Inflammatory macrophage treated with lipopolysaccharide for 4 hours (primary cell): ENCODE measurements at regions not wholly inside any gene's neighbourhood (a gene's known extent, or its start where the extent isn't known, plus 50 kb on each side); places are given as distances from the start of the nearest gene placed in this dataset.
"Not testable (repeated sequence)": the region's sequence is repeated elsewhere in the genome, so short reads cannot be mapped to it uniquely, and the experiment has no call there.

Source experiments
- DNase-seq: peaks from one replicate; pipeline ENCODE4 v3.0.0-alpha.2; 2020

DNA sequence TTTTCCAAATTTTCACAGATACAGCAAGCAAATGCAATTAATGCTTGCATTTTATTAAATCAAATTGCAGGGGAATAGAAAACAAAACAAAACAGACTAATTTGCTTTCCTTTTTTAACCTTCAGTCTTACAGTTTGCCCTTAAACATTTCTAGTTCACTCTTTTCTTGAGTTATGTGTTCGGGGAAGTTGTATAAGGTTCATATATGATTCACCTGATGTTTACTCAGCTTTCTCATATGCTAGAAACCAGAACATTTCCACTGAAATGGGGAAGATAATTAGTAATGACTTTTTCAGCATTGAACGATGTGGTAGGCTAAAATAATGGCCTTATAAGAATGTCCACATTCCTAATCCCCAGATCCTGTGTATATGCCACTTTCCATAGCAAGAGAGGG is 176.2 kb upstream of the NBPF9 start:
- DNase-seq, result not testable (repeated sequence)

DNA sequence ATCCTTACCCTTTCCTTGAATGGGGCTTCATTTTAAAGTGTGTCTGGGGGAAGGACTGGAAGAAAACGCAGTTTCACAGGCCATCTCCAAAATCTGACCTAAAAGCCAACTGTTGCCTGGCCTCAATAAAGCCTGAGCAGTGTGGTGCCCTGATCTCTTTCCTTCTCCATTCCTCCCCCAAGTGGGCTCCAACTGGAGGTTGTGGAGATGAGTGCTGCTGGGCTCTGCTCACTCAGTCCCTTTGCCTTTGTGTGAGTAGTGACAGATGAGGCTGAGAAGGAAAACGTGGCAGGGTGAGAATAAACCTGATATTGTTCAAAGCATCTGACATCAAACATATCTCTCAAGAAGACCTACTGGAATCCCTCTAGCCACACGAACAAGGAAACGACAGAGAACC is 181.4 kb upstream of the NBPF9 start:
- DNase-seq, result not testable (repeated sequence)

DNA sequence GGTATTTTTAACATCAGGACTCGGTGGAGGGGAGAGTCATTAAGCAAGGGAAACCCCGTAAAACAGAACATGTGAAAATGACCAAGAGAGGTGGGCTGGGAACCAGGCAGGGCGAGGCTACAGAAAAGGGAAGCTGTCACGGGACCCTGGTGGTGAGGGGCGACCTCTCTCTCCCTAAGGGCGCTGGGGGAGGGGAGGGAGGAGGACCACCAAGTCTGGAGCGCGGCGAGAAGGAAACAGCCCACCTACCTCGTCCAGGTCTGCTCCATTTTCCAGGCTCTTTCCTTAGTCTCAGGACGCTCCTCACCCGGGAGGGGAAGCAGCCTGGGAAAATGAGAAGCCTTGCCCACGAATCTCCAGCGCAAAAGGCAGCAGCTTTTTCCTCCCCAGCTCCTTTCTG is 181.9 kb upstream of the NBPF9 start:
- not testable (repeated sequence) for DNase-seq

DNA sequence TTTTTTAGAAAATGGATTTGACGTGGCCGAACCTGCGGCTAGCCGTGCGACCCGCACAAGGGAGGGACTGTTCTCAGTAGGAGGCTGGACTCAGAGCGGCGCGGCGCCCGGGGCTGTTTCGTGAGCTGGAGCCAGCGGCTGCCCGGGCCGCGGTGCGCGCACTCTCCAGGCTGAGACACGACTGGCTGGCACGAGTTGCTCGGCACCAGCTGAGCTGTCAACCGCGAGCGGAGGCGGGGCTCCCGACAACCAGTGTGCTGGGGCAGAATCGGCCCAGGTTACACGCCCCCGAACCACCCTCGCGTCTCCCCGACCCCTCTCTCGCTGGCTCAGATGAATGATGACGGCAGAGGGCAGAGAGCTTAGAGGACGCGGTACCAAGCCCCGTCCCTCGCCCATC is 182.3 kb upstream of the NBPF9 start:
- not testable (repeated sequence) for DNase-seq

DNA sequence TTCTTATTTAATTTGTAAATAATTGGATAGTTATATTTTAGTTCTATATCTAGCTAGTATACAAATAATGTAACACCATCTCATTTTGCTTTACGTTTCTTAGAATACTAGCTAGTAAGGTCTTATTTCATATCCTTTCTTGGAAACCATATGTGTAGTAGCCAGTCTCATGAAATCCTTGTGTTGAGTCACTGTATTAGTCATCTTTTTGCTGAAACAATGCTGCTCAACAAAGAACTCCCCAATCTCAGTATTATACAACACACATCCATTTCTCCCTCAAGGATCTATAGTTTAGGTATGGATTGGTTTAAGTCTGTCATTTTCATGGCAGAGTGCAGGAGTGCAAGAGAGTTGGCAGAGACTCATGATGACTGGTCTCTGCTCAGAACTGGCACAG is 185.2 kb upstream of the NBPF9 start:
- DNase-seq, result not testable (repeated sequence)

DNA sequence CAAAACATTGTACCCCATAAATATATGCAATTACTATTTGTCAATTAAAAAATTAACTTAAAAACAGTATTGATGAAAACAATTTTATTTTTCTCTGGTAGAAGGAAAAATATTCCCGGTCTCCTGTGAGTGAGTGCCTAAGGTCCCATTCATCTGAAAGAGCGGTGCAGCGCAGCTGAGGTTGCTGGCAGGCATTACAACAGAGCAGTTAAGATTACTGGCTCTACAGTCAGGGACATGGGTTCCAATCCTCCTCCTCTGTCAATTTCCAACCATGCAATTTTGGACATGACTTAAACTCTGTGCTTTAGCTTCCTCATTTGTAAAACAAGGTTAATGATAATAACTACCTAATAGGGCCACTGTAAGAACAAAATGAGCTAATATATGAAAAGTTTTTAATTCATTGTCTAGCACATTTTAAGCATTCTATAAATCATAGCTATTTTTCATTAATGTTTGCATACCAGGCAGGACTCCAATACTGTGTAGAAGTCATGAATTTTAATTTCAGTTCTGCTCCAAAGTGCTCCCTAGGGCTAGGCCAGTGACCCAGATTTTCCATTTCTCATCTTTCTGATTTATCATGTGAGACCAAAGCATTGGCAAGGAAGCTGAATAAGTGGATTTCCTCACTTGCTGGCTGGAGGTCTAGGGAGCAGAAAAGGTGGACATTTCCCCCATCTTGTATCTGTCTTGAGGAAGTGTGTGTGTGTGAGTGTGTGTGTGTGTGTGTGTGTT is 174.2 kb upstream of the NBPF19 start:
- not testable (repeated sequence) for DNase-seq

DNA sequence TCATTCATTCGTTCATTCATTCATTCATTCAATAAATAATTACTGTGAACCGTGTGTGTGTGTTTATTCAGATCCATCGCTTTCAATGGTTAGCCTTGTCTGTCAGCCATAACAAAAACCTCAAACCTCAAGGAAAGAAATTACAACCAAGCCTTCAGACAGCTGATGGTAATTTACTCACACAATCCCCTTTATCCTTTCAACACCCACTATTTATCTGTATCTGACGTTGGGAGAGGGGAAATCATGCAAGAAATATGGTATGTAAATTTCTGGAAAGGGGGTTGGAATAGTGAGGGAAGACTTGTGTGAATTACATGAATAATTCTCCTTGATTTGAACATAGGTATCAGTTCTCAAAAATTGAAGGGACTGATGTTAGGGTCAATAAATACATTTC is 173.6 kb upstream of the NBPF19 start:
- DNase-seq, result not testable (repeated sequence)

DNA sequence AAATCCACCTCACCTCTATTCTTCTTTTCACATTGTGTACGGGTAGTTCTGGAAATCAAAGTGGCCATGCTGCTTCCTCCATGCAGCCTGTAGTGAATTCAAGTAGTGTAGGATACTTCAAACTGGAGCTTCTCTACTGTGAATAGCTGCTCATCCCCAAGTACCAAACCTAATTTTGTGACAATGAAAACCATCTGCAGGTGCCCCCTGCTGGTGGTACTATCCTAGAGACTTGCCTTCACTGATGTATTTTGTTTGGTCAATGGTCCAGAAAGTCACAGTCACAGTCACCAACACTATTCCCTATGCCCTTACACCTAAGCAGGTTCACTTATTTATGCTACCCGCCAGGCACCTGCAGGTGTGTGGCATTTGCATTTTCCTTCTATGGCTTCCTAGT is 170.0 kb upstream of the NBPF19 start:
- not testable (repeated sequence) for DNase-seq

DNA sequence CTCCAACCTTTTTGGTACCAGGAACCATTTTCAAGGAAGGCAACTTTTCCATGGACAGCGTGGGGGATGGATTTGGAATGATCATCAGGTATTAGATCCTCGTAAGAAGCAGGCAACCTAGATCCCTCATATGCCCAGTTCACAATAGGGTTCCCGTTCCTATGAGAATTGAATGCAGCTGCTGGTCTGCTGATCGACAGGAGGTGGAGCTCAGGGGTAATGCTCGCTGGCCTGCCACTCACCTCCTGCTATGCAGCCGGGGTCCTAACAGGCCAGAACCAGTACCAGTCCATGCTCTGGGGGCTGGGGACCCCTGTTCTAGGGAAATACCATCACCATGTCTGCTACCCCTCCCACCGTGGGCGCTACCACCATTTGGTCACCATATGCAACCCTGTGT is 167.2 kb upstream of the NBPF19 start:
- DNase-seq, result not testable (repeated sequence)

DNA sequence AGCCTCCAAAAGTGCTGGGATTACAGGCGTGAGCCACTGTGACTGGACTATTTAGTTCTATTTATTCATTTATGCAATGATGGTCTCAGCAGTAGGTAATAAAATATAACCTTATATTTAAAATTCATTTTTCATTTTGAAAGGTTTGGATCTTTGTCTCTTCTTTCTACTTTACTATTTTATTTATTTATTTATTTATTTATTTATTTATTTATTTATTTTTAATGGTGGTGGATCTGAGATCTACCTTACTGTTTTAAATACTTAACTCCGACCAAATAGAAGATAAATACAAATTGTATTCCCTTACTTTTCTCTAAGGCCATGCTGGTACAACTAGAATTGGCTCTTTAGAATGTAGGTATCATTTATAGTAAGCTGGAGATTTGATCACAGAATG is 159.9 kb upstream of the NBPF19 start:
- DNase-seq, result not testable (repeated sequence)

DNA sequence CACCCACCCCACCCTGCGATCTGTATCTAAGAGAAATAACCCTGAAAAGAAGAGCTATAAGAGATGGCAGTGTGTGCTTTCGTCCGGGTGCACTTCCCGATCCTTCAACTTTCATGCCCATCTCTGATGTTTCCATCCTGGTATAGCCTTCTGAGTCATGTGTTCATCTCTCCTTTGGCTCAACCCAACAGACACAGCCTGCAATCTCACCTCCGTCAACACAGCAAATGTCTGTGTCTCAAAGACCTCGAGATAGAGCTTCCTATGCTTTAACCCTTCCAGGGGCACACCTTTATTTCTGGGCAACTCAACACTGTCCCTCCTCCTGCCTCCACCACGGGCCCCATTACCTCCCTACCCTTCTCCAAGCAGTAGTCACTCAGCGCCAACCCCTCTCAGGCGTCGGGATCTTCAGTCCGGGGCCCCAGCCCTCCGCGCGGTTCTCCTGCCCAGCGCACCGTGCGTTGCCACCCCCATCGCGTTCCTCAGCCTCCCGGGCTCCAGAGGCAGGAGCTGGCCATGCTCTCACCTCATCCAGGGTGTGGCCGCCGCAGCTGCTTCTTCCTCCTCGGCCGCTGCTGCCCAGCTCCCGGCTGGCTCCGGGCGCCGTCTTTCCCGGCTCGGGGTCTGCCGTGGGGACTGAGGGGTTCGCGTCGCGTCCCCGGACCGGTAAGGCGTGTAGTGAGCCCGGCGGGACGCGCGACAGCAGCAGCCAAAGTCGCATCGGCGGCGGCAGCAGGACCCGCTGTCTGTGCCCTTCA is 153.7 kb upstream of the NBPF19 start:
- DNase-seq, result not testable (repeated sequence)

DNA sequence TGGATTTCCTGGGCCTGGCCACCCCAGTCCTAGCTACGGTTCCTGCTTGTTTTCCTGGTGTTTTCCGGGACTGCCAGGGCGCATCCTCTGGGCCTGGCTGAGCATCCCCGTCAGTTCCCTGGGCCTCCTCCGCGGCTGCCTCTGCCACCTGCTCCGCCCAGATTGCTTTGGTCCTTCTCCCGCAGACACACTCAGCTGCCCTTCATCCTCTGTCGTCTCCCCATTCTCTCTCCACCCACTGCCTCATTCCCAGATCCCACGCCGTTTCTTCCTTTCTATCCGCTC is 153.2 kb upstream of the NBPF19 start:
- not testable (repeated sequence) for DNase-seq

DNA sequence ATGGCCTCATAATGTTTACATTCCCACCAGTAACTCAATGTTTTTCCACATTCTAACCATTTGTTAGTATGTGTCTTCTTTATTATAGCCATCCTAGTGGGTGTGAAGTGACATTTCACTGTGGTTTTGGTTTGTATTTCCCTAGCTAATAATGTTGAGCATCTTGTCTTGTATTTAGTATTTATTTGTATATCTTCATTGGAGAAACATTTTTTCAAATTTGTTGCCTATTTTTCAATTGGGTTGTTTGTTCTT is 144.8 kb upstream of the NBPF19 start:
- DNase-seq, result not testable (repeated sequence)

DNA sequence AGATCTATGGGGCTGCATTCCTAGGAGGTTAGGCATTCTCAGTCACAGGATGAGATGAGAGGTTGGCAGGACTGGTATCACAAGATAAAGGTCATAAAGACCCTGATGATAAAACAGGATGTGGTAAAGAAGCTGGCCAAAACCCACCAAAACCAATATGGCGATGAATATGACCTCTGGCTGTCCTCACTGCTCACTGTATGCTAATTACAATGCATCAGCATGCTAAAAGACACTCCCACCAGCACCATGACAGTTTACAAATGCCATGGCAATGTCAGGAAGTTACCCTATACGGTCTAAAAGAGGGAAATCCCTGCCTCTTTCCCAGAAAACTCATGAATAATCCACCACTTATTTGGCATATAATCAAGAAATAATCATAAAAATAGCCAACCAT is 138.8 kb upstream of the NBPF19 start:
- DNase-seq, result not testable (repeated sequence)

DNA sequence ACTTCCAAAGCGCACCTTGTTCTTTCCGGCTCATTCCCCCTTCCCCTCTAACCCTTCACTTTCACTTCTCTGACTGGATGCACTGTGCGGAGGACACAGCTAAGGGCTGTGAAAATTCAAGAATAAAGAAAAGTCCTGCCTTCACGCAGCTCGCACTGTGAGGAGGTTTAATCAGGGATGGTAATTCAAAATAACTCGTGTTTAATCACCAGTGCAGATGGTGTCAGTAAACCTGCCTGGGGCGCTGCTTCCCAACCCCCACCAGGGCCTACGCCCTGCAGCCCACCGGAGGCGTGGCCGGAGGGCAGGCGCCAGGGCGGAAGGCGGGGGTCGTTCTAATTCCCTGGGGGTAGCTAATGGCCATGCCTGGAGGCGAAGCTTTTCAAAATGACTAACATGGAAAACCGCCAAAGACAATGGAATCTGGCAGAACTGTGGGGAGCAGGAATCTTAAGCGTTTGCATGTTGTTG is 136.6 kb upstream of the NBPF19 start:
- not testable (repeated sequence) for DNase-seq

DNA sequence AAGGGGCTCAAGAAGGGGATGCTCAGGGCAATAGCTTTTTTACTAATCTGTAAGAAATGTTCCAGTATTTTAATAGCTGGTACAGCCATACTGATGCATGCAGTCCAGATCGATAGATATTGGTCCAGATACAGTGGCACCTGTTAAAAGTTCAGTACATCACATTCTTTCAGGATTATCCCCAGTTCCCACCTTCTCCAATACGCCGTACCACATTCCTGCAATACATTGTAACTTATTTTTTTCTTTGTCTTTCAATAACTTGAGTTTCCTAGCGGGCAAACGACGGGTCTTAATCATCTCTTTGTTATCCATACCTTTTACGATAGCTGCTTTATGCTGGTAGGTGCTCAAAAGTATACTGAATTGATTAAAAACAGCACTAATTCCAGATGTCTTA is 136.1 kb upstream of the NBPF19 start:
- DNase-seq, result not testable (repeated sequence)

DNA sequence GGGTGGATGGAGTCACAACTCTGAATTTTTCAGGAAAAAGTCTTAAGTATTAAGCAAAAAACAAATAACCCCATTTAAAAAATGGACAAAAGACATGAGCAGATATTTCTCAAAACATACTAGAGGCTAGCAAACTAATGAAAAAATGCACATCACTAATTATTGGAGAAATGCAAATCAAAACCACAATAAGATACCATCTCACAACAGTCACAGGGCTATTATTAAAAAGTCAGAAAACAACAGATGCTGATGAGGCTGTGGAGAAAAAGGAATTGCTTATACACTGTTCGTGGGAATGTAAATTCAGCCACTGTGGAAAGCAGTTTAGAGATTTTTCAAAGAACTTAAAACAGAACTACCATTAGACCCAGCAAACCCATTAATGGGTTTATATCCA is 125.4 kb upstream of the NBPF19 start:
- not testable (repeated sequence) for DNase-seq

DNA sequence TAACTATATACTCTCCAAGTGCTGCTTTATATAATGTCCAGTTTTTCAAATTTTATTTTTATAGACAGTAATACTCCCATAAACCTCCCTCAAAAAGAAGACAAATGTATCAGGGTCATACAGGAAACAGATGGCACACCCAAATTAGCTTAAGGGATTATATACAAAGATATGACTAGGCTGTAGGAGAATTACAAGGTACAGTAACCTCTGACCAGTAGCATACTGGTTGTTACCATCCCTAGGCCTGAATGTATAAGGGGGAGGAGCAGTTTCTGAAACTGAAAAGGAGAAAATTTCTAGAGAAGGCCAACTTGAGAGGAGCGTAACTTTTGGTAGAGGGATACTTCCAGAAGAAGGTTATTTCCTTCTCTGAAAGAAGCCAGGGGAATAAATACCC is 122.6 kb upstream of the NBPF19 start:
- not testable (repeated sequence) for DNase-seq

DNA sequence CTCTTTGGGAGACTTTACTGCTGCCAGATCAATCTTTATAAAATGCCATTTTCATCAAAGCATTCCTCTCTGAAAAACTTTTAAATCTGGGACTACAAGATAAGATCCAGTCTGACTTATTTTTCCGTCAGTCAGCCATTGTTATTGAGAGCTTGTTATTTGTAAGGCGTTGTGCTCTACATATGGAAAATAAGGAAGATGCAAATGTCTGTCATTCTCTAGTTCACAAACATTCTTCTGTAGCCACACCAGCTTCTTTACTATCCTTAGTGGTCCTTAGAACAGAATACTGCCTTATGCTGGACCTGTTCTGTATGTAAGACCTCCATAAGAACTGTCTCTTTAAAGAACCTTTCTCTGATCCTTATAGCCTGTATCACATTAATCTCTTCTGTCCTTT is 120.3 kb upstream of the NBPF19 start:
- not testable (repeated sequence) for DNase-seq

DNA sequence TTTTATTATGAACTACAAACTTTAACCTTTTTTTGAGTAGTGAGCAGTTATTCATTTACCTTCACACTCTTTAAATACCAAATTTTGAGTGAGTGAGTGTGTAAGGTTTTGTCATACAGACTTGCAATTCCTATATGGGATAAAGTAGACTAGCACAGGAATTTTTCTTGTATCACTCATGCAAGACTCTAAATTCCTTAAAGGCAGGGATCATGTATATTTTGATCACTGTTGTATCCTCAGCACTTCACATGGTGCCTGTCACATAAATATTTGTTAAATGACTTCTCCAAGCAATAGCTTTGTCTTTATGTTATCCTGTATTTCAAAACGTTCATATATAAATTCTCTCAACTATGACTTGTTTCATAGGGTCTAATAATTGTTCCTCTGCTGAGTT is 119.1 kb upstream of the NBPF19 start:
- DNase-seq, result not testable (repeated sequence)

DNA sequence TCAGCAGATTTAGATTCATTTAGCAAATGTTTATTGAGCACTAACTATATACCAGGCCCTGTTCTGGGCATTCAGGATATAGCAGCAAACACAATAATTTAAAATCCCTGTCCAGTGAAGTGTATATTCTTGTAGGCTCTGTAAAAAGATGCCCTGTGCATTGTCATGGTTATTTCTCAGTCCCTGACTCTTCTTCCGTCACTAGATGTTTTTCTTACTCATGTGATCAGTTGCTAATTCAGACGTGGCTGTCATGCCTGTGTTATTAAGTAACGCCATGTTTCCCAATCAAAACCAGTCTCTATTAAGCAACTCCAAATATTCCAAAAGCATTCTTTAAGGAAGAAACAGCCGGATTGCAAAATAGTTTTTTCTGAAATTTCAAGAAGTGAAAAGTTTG is 118.7 kb upstream of the NBPF19 start:
- DNase-seq, result not testable (repeated sequence)

DNA sequence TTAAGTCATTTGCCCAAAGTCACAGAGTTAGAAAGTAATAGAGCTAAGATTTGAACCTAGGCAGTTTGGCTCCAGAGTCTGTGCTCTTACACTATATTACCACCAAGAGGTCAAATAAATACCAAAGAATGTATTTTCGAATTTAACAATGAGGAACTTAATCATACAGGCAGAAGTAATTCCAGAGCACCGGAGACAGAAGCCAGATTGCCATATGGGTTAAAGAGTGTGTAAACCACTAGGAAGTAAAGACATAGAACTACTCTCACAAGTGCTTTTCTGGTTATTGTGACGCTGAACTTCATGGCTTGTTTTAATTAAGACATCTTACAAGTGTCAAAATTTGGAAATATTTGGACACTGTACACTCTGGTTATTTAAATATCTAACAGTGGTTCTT is 114.5 kb upstream of the NBPF19 start:
- not testable (repeated sequence) for DNase-seq

DNA sequence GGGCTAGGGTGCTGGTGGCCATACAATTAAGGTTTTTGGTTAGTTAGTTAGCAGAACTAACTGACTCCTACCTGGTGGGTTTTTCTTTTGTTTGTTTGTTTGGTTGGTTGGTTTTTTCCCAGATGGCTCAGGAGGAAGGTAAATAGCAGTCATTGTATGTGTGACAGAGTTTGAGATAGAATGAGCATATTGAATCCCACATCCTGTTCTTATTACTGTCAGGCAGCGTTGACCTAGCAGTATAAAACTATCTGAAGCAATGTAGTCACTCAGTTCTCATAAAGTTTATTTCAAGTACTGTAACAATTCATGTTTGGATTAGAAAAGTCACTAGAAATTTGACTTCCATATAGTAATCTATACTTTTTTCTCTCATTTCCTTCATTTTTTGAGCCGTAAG is 113.5 kb upstream of the NBPF19 start:
- not testable (repeated sequence) for DNase-seq

DNA sequence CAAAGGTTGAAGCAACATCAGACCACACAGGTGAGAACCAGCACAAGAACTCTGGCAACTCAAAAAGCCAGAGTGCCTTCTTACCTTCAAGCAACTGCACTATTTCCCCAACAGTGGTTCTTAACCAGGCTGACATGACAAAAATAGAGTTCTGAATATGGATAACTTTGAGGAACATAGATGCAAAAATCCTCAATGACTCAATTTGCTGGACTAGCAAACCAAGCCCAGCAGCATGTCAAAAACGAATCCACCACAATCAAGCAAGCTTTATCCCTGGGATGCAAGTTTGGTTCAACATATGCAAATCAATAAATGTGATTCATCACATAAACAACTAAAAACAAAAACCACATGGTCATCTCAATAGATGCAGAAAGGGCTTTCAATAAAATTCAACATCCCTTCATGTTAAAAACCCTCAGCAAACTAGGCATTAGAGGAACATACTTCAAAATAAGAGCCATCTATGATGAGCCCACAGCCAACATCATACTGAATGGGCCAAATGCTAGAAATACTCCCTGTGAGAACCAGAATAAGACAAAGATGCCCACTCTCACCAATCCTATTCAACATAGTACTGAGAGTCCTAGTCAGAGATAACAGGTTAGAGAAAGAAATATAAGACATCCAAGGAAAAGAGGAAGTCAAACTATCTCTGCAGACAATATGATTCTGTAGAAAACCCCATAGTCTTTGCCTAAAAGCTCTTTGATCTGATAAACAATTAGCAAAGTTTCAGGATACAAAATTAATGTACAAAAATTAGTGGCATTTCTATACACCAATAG is 110.5 kb upstream of the NBPF19 start:
- not testable (repeated sequence) for DNase-seq
